M059J (cell line): ENCODE measurements at regions not wholly inside any gene's neighbourhood (a gene's known extent, or its start where the extent isn't known, plus 50 kb on each side); places are given as distances from the start of the nearest gene placed in this dataset.

ENCODE experiments used
- DNase-seq: peaks from one replicate; pipeline ENCODE4 v3.0.0-alpha.2; 2012; ENCODE audit warnings: low read depth

GRCh38 chr3:53949541-53949940 is 57.9 kb upstream of the SELENOK start:
- no peak for DNase-seq

- no peak for DNase-seq
Observed at GRCh38 chr3:53948174-53948573, 56.5 kb upstream of the SELENOK start.

GRCh38 chr3:53944028-53944427 is 52.4 kb upstream of the SELENOK start:
- DNase-seq: no peak

GRCh38 chr3:53941950-53942349 is 50.3 kb upstream of the SELENOK start:
- DNase-seq: peak; percentile 24
